NCI-H69 (cell line): ENCODE measurements at regions not wholly inside any gene's neighbourhood (a gene's known extent, or its start where the extent isn't known, plus 50 kb on each side); places are given as distances from the start of the nearest gene placed in this dataset.

Experiments
- DNase-seq: peaks from one replicate; lab custom pipeline; 2025; lab: John Stamatoyannopoulos, UW

DNA sequence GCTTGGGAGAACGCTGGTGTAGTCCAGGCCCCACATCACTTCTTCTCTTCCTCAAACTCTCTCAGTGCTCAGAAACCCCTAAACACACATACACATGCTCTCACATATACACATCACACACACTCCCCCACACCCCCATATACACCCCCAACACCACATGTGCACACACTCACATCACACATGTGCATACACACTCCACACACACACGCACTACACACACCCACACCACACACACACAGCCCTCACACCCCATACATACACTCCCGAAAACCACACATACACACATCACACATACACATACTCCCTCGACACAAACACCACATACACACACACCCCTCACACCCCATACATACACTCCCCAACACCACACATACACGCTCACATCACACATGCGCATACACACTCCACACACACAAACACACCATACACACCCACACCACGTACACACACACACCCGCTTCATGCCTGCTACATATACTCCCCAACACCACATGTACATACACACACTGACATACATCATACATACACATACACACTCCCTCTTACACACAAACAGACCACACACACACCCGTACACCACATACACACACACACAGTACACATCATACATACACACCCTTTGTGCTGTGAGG, 110.3 kb upstream of the TMEM170B start:
- DNase-seq: no peak

DNA sequence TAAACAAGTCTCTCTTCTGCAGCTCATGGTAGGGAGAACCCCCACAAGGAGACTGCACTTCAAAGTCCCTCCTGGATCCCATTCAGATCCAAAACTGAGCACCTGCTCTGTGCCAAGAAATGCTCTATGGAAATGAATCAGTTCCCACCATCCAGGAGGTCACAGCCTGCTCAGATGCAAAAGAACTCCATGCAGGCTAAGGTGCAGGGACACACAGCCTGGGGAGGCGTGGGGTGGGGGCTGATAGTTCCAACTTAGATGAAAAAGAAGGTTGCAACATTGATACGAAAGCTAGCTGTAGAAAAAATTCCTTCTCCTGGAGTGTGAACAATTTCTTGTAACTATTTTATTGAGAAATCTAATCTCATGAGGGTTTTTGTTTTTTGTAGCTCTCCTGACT, 111.0 kb upstream of the TMEM170B start:
- no peak for DNase-seq

DNA sequence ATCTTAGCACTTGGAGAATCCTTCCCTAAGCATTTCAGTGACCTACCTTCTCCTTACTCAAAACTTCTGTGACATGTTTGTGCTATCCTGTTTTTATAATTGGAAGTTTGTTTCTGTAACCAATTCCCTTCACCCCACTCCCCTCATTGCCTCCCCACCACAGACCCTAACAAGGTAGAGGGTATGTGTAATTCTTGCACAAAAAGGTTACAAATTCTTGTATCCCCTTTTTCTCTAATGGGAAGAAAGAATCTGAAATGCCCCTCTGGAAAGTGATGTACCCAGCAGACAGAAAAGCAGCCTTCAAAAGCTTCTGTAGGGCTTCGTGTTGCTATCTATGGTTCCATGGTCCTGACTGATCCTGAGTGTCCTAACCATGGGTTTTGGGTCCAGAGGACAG, 111.7 kb upstream of the TMEM170B start:
- DNase-seq: no peak

DNA sequence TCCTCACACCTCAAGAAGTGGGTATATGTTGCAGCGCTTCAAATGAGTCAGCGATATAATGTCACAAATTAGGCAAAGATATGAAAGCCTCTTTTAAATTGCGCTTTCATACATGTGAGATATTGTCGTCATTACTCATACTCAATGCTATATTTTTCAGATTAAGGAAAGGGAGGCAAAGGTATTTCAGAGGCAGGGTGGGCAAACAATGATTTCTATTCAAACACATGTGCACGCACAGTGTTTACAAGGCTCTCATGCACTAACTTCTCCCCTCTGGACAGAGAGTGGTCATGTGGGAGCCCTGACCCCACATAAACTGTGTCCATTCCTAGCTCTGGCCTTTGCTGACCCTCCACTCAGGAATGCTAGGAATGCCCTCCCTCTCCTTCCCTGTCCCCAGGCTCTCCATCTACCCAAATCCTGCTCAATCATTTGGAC, 112.1 kb upstream of the TMEM170B start:
- no peak for DNase-seq

DNA sequence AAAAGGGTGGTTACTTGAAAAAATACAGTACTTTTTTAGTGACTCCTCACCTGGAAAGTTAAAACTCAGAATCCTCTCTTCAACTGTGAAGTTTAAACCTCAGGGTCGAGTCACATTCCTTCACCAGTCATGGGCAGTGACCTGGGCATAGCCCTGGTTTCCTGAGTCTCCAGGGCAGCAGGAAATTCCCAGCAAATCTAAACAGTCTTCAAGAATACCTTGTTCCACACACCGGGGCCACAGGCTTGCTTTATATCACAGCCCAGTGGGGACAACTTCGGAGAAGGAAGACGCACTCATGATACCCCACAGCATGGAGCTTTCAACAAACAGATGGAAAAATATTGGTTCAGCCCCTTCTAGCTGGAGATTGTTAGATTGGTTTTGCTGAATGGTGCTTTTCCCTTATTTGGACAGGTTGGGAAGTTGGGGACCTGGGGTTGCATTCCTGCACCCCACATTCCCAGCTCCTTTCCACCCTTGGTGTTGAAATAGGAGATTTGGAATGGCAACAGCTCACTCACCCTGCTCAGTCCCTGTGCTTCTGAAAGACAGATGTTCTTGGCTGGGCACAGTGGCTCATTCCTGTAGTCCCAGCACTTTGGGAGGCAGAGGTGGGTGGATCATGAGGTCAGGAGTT, 113.0 kb upstream of the TMEM170B start:
- no peak for DNase-seq

DNA sequence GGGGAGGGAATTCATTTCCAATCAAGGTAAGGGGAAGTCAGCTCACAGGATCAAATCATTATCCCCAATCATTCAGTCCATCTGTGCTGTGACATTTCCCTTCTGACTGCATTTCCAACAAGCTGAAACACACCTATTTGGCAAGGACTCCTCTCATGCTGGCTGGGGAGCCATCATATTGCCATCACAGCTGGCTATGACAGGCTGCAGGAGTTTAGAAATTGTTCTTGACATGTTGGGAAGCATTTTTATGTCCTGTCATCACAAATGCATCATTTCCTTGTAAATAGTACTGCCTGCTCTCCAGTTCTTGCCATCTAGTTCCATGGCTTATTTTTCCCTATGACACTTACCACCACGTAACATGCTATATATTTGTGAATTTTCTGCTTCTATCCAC, 113.9 kb upstream of the TMEM170B start:
- no peak for DNase-seq

DNA sequence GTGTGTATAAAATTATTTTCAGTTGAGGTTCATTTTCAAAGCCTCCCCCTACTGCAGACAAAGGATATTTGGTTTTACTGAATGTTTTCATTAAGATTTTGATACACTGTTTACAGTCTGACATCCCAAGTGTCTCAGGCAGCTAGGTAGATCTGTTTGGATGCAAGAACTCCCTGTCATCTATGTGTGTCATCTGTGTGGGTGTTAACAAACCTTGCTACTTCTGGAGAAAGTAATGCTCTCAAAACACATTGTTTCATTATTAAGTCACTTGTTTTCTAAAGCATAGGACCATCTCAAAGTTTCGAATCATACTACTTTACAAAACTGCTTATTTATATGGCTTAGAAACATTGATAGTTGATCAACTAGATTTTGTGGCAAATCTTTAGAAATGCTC, 114.5 kb upstream of the TMEM170B start:
- DNase-seq: no peak

DNA sequence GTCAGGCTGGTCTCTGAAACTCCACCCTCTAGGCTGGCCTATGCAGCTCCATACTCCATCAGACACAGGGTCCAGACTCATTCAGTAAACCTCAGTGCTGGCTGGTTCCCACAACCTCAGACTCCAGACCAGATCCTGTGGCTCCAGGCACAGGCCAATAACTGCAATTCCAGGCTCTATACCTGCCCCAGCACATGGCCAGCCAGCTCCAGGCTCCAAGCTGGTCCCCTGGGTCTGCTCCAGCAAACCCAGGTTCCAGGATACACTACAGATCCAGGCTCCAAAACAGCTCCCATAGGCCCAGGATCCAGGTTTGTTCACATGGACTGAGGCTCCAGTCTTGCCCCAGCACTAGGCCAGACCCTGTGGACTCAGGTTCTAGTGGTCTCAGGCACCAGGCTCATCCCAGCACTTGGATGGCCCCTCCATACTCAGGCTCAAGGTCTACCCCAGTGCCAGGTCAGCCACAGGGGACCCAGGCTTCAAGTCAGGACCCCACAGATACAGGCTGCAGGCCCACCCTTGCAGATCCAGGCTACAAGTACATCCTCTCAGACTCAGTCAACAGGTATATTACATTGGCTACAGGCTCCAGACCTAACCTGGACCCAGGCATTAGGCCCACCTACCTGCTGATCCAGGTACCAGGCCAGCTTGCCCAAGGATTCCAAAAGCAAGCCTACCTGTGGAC, 117.6 kb upstream of the TMEM170B start:
- DNase-seq: no peak

DNA sequence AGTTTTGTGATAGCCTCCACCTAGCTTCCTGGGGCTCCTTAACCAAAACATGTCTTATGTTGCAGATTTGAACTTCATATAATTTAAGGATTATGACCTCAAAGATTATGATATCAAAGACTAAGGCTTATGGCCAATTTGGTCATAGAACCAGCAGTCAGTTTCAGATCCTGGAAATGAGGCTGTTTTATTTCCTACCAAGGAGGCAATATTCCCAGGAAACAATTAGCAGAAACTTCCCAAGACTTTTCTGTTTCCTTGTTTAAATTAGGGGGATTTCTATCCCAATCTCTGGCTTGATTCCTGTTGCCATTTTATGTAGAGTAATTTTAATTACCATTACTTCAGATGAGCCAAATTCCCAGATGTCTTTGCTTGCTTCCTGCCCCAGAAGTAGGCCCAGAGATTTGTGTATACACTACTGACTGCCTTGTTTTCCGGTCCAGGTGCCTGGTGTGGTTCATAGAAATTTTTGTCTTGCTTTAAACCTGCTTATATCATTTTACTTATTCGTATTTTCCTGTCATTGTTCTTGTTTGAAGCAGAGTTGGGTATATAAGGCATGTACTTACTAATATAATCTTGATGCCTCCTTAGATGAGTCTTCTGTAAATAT, 119.2 kb upstream of the TMEM170B start:
- no peak for DNase-seq

DNA sequence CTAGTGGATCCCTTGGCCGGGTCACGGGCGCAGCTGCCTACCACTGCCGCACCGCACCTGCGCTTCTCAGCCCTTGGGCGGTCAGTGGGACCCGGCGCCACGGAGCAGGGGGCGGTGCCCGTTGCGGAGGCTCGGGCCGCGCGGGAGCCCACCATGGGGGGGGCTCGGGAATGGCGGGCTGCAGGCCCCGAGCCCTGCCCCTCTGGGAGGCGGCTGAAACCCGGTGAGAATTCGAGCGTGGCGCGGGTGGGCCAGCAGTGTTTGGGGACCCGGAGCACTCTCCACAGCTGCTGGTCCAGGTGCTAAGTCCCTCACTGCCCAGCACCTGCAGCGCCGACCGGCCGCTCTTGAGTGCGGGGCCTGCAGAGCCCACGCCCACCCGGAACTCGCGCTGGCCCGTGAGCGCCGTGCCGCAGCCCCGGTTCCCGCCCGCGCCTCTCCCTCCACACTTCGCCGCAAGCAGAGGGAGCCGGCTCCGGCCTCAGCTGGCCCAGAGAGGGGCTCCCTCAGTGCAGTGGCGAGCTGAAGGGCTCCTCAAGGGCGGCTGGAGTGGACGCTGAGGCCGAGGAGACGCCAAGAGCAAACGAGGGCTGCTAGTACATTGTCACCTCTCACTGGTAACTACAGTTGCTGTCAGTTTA, 120.5 kb upstream of the TMEM170B start:
- no peak for DNase-seq

DNA sequence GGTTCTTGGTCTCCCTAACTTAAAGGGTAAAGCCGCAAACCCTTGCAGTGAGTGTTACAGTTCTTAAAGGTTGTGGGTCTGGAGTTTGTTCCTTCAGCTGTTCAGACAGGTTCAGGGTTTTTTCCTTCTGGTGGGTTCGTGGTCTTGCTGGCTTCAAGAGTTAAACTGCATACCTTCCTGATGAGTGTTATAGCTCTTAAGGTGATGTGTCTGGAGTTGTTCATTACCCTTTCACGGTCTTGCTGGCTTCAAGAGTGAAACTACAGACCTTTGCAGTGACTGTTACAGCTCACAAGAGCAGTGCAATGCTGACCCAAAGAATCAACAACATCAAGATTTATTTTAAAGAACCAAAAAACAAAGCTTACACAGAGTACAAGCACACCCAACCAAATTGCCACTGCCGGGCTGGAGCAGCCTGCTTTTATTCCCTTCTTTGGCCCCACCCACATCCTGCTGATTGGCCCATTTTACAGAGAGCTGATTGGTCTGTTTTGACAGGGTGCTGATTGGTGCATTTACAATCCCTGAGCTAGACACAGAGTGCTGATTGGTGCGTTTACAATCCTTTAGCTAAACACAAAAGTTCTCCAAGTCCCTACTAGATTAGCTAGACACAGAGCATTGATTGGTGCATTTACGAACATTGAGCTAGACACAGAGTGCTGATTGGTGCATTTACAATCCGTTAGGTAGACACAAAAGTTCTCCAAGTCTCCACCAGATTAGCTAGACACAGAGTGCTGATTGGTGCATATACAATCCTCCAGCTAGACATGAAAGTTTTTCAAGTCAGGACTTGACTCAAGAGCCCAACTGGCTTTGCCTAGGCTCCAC, 121.2 kb upstream of the TMEM170B start:
- DNase-seq: peak; percentile 3

DNA sequence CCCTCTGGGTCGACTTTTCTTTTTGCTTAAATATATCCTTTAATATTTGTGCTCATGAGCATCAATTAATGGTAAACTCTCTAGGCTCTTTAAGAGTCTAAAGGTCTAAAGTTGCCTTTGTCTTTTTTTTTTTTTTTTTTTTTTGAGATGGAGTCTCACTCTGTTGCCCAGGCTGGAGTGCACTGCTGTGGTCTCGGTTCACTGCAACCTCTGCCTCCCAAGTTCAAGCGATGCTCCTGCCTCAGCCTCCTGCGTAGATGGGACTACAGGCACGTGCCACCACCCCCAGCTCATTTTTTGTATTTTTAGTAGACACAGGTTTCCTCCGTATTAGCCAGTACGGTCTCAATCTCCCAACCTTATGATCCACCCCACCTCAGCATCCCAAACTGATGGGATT, 122.0 kb upstream of the TMEM170B start:
- no peak for DNase-seq

DNA sequence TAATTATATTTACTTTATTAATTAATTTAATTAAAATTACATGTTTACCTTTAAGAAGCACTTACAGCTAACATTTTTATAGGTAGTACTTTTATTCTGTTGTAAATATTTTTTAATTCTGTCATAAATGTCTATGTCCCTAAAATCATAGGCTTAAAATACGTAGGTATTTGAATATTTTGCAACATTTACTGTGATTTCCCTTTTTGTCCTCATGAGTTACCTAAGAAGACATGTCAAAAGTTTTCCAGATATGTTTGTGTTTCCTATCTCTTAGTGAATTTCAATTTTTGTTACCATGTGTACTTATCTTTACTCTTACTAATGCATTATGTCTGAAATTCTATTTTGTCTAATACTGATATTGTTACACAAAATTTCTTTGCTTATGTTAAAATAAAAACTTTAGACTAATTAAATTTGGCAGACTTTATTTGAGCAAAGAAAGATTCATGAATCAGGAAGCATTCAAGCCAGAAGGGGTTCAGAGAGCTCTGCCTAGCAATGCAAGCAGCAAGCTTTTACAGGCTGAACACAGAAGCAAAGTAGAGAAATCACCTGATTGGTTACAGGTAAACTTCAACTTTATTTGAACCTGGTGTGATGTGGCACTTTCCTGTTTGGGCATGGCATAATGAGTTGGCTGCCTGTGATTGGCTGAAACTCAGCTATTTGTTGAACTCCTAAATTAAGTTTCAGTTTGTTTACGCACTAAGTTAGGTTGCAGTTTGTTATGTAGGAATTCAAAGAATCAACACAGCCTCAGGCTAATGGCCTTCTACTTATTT, 123.2 kb upstream of the TMEM170B start:
- no peak for DNase-seq

DNA sequence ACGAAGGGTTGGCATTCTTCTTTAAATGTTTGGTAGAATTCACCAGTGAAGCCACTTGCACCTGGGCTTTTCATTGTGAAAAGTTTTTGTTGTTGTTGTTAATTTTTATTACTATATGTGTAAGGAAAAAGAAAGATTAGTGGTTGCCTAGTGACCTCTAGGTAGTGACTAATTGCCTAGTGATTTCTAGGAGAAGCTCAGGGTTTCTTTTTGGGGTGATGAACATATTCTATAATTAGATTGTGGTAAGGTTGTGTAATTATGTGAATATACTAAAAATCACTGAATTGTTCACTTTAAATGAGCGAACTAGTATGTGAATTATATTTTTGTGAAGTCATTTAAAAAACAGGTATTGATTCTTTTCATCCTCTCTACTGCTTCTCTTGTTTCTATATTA, 123.8 kb upstream of the TMEM170B start:
- DNase-seq: no peak

DNA sequence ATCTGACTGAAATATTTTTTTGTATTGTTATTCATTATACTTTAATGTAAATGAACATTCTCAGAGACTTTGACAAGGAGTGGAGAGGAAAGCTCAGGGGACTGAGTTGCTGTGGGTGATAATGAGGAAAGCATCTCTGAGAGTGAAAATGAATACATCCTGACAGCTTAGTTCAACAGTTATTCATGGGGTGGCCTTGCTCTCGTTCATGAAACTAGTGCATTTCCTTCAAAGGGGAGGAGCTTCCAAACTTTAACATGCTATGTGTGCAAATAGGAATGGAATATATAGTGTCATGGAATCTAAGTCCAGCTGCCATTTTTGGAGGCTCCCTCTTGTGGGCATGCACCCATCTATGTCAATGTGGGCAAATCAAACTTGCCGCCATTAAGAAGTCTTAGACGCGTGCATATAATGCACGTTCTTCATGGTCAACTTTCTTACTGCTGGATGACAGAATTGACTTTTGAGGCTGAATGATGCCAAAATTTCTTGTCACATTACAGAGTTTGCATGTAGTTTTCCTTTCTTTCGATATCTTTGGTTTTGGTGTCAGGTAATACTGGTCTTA, 124.3 kb upstream of the TMEM170B start:
- no peak for DNase-seq

DNA sequence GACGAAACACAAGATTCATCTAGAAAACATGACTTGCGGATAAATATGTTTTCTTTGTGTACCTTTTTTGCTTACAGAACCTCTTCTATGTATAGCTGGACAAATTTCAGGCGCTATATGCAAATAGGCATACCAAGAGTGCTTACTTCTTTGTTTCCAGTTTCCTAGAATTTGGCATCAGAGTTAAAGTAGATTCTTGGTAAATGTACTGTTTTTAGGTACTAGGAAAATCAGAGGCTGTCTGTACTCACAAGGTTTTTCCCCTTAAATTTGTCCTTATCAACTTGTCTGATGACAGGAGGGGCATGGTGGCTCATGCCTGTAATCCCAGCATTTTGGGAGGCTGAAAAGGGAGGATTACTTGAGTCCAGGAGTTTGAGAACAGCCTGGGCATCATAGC, 124.9 kb upstream of the TMEM170B start:
- DNase-seq: no peak

DNA sequence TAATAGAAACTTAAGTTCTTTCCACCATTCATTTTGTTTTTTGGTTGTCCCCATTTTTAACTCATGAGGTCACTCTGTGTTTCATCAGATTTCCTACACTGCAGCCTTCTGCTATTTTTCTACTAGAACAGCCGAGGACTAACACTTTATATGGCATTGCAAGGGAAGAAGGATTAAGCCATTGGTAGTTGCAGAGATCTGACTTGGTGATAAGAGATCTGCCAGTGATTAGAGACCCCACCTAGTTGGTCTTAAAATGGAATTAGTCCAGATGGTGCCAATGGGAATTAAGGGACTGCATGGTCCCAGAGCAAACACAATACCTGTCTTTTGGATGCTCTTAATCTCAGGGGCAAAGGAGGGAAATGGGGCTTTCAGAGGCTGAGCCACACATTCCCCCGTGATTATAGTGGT, 125.5 kb upstream of the TMEM170B start:
- no peak for DNase-seq

DNA sequence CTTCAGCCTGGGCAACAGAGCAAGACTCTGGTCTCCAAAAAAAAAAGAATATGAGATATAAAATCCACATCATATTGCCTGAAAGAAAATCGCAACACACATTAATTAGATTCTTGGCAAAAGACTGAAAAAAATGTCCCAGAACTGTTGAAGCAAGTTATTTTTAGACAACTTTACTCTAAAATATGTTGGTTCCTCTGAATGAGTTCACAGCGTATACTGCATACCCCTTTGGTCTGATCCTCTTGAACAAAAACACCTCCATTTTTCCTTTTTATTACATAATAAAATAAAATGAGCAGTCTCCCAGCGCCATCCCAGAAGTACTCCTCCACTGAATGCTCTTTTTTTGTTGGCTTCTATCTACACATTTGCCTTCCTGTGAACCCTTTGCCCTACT, 126.0 kb upstream of the TMEM170B start:
- no peak for DNase-seq

DNA sequence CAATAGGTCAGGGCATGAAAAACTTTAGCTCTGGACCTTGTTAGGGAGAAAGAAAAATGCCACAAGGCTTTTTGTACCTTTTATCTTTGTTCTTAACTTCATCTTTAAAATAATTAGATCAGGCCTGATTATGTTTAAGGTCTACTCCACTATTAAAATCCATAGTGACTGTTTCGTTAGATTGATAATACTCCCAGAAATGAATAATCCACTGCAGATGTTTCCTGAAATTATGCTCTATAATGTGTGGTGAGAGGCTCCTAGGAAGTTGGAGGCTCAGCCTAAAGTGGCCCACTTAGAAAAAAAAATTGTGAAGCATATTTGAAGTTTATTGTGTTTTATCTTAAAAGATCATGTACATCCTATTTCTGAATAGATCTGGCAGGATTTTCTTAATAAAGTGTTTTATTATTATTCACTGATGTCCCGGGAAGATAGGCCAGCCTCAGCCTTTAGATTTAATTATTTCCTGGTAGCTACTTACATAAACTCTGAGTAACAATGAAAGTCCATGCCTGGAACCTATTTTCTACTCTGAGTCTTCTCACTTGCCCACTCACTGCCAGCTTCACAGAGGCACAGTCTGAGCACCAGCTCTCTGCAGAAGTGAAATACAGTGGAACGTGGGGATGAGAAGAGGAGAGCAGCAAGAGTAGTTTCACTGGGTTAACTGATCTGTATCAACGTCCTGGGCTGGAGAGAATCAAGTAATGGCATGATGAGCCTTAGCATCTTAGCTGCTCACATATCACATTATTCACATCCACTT, 126.8 kb upstream of the TMEM170B start:
- DNase-seq: no peak

DNA sequence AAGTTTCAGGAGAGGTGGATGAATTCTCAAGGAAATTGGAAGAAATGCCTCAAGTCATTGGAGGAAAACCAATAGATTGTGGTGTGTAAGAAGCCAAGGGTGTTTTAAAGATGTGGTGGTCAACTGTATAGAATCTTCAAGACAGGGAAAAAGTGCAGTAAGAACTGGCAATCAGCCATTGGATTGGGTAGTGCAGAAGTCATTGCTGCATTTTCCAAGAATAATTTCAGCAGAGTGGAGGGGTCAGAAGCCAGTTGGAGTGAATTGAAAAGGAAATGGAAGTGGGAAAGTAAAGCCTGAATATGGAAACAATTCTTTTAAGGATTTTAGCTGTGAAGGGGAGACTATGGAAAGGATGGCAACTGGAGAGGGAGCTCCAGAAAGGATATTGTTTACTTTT, 128.2 kb upstream of the TMEM170B start:
- DNase-seq: no peak
